HG02885 (cell line): ENCODE measurements at regions not wholly inside any gene's neighbourhood (a gene's known extent, or its start where the extent isn't known, plus 50 kb on each side); places are given as distances from the start of the nearest gene placed in this dataset.
A peak's percentile ranks its signal among the peaks of the same experiment; 100 is the strongest.
"Not testable (repeated sequence)": the region's sequence is repeated elsewhere in the genome, so short reads cannot be mapped to it uniquely, and the experiment has no call there.

Experiments
- ATAC-seq: cut with Tn5 transposase; IDR thresholded peaks from one replicate; pipeline ENCODE4 v1.9.1; 2021; ENCODE audit warnings: mild to moderate bottlenecking; ENCODE audit not compliant: unreplicated experiment, poor library complexity

DNA sequence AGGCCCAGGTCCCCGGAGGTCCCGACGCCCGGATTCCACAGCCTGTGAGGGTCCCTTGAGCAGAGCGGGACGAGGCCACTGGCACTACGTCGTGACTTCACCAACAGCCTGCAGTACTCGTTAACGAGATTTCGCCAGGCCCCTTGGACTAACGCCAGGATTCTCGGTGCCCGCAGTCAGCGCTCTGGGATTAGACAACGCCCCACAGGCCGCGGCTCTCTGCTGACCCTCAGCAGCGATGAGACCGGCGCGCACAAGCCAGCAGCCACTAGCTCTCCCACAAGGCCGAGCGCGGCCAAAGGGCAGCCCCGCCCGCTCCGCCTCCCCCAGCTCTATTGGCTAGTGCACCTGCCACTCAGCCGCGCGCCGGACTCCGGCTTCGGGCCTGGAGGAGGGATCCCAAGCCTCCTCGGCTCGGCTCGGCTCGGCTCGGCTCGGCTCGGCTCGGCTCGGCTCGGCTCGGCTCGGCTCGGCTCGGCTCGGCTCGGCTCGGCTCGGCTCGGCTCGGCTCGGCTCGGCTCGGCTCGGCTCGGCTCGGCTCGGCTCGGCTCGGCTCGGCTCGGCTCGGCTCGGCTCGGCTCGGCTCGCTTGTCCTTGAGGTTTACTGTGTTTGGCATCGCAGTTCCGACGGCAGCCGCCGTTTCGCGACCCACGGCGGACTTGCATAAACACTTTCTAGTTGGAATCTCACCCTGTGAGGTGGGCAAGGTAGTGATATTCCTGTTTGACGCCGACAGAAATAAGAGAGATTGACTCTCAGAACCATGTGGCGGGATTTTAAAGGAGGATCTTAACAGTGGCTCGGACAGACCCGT is 231.7 kb upstream of the SERP2 start:
- peak; percentile 100 for ATAC-seq

GRCh38 chr13:44142540-44142867 is 231.1 kb upstream of the SERP2 start:
- no peak for ATAC-seq

DNA sequence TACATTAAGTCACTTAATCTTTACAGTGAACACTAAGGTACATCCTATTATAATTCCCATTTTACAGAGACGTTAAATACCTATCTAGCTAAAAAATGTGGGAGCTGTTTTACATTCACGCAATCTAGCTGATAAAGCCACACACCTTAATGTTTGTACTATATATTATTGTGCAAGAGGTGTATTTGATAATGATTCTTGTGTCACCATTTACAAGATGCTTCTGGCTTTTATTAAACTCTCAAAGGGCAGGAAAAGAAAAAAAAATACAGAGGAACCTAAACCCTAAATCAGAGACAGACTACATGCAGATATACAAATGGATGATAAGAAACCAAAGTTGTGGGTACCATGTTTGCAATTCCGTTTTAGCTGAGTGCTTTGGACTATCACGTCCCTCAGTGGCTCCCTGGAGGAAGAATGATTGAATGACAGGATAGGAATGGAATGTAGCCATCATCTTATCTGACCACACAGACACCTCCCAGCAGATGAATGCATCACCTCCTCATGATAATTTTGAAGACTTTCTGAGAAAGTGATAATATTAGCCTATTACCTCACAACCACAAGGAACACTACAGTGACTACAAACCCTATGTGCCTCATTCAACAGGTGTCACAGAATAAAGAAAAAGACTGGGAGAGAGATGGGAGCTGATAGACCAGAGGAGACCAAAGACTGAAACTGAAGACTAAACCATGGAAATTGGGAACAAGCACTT is 230.5 kb upstream of the SERP2 start:
- ATAC-seq, result no peak

DNA sequence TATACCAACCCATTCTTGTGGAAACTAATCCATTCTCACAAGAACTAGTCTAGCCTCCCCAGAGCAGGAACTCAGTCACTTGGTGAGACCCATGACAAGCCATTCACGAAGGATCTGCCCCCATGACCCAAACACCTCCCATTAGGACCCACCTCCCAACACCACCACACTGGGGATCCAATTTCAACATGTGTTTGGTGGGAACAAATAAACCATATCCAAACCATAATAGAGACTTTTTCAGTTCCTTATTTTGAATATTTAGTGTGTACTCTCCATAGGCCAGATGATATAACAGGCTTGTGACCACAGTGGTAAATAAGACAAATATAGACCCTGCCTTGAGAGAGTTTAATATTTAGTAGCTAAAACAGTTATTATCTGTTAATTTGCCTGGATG is 227.5 kb upstream of the SERP2 start:
- no peak for ATAC-seq

- ATAC-seq, result no peak
Observed at GRCh38 chr13:44147233-44147632, 226.4 kb upstream of the SERP2 start.

- ATAC-seq, result no peak
Observed at GRCh38 chr13:44147648-44148047, 226.0 kb upstream of the SERP2 start.

- no peak for ATAC-seq
Observed at GRCh38 chr13:44148159-44148914, 225.3 kb upstream of the SERP2 start.

DNA sequence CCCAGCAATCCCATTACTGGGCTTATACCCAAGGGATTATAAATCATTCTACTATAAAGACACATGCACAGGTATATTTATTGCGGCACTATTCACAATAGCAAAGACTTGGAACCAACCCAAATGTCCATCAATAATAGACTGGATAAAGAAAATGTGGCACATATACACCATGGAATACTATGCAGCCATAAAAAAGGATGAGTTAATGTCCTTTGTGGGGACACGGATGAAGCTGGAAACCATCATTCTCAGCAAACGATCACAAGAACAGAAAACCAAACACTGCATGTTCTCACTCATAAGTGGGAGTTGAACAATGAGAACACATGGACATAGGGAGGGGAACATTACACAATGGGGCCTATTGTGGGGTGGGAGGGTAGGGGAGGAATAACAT is 224.4 kb upstream of the SERP2 start:
- not testable (repeated sequence) for ATAC-seq

DNA sequence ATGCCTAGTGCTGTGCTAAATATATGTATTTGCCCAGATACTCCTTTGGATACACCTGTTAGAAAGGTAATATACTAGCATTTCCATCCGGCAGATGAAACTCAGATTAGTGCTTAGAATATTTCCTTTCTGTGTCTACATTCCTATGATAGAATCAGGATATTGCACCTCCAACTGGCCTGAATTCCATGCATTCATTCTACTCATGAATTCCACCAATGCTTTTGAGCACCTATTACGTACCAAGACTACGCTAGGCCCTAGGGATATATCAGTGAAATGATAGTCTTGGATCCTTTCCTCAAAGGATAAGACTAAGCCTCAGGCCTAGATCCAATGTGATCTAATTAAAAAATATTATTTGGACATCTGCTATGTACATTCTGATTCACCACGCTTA is 223.8 kb upstream of the SERP2 start:
- no peak for ATAC-seq

- no peak for ATAC-seq
Observed at GRCh38 chr13:44151474-44151873, 222.2 kb upstream of the SERP2 start.

- ATAC-seq, result no peak
Observed at GRCh38 chr13:44153496-44153895, 220.1 kb upstream of the SERP2 start.

- no peak for ATAC-seq
Observed at GRCh38 chr13:44155422-44156293, 218.0 kb upstream of the SERP2 start.

- ATAC-seq, result no peak
Observed at GRCh38 chr13:44156294-44156658, 217.3 kb upstream of the SERP2 start.

GRCh38 chr13:44157606-44158005 is 216.0 kb upstream of the SERP2 start:
- no peak for ATAC-seq

- ATAC-seq, result no peak
Observed at GRCh38 chr13:44158098-44158521, 215.5 kb upstream of the SERP2 start.

- ATAC-seq, result no peak
Observed at GRCh38 chr13:44158881-44159632, 214.6 kb upstream of the SERP2 start.

DNA sequence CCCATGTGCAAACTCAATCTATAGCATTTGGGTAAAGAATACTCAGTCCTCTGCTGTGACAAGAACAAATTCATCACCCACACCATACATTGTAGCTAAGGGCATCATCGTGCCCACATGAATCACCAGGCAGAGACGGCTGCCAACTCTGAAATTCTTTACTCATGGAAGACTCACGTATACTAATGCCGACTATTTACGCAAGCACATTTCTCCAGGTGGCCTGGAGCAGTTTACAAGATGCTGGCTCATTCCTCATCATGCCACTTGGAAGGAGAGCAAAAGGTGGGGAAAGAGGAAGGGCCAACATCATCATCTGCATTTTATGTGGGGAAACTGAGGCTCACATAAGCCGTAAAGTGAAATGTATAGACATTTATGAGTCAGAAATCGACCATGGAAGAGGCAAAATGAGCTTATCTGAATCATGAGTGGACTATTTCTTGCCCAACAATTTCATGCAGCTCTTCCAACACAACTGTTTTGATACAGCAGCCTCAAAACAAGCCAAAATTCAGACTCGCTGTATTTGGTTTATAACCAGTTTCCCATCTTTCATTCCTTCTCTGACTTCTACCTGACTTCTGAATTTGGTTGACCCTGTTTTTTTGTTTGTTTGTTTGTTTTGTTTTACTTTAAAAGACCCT is 213.9 kb upstream of the SERP2 start:
- ATAC-seq, result no peak

- no peak for ATAC-seq
Observed at GRCh38 chr13:44160591-44161191, 212.9 kb upstream of the SERP2 start.

GRCh38 chr13:44163108-44163507 is 210.5 kb upstream of the SERP2 start:
- no peak for ATAC-seq
